ENCODE measurements at regions not wholly inside any gene's neighbourhood (a gene's known extent, or its start where the extent isn't known, plus 50 kb on each side); places are given as distances from the start of the nearest gene placed in this dataset.

- no peak overlapping the region for H3K27ac Mint-ChIP-seq
- TF ChIP-seq CTCF (IDR thresholded peaks at IDR 0.05), result no peak
- no peak overlapping the region for H3K4me3 Mint-ChIP-seq
- DNase-seq, result no peak
- H3K4me1 Mint-ChIP-seq, result peaks cover 9% of the 10 kb centered on the region
- peaks cover 4% of the 10 kb centered on the region for H3K9me3 Mint-ChIP-seq
- H3K36me3 Mint-ChIP-seq (ENCODE audit: low read depth), result no peaks in the 10 kb centered on the region
- H3K27me3 Mint-ChIP-seq (ENCODE audit: low read depth, poor library complexity), result peaks cover 95% of the 10 kb centered on the region
Observed at GRCh38 chr12:114221136-114221833, 184.7 kb downstream of the TBX5 start.

- peak; percentile 31 for DNase-seq
- H3K9me3 Mint-ChIP-seq, result peaks cover 4% of the 10 kb centered on the region
- no peak for TF ChIP-seq CTCF (IDR thresholded peaks at IDR 0.05)
- H3K4me1 Mint-ChIP-seq, result peaks cover 19% of the 10 kb centered on the region
- peaks cover 95% of the 10 kb centered on the region for H3K27me3 Mint-ChIP-seq (ENCODE audit: low read depth, poor library complexity)
- no peaks in the 10 kb centered on the region for H3K36me3 Mint-ChIP-seq (ENCODE audit: low read depth)
- no peak overlapping the region for H3K27ac Mint-ChIP-seq
- H3K4me3 Mint-ChIP-seq, result no peak overlapping the region
Observed at GRCh38 chr12:114220311-114220710, 185.6 kb downstream of the TBX5 start.

- peaks cover 4% of the 10 kb centered on the region for H3K9me3 Mint-ChIP-seq
- DNase-seq, result no peak
- H3K4me1 Mint-ChIP-seq, result peaks cover 23% of the 10 kb centered on the region
- H3K27me3 Mint-ChIP-seq (ENCODE audit: low read depth, poor library complexity), result peaks cover 95% of the 10 kb centered on the region
- no peak overlapping the region for H3K4me3 Mint-ChIP-seq
- TF ChIP-seq CTCF (IDR thresholded peaks at IDR 0.05), result no peak
- H3K36me3 Mint-ChIP-seq (ENCODE audit: low read depth), result no peaks in the 10 kb centered on the region
- no peak overlapping the region for H3K27ac Mint-ChIP-seq
Observed at GRCh38 chr12:114218136-114218535, 187.8 kb downstream of the TBX5 start.

- Mint-ChIP-seq H3K4me3 (no peak overlapping the region), H3K27ac (no peak overlapping the region), H3K27me3 (ENCODE audit: low read depth, poor library complexity) (peaks cover 92% of the 10 kb centered on the region), H3K4me1 (peaks cover 21% of the 10 kb centered on the region), H3K36me3 (ENCODE audit: low read depth) (no peaks in the 10 kb centered on the region), H3K9me3 (peaks cover 4% of the 10 kb centered on the region)
- DNase-seq, result no peak
- TF ChIP-seq CTCF (IDR thresholded peaks at IDR 0.05), result no peak
Observed at GRCh38 chr12:114215746-114216145, 190.2 kb downstream of the TBX5 start.

- H3K27me3 Mint-ChIP-seq (ENCODE audit: low read depth, poor library complexity), result peaks cover 92% of the 10 kb centered on the region
- H3K27ac Mint-ChIP-seq, result no peak overlapping the region
- no peak overlapping the region for H3K4me3 Mint-ChIP-seq
- no peaks in the 10 kb centered on the region for H3K9me3 Mint-ChIP-seq
- no peak for TF ChIP-seq CTCF (IDR thresholded peaks at IDR 0.05)
- no peak for DNase-seq
- H3K4me1 Mint-ChIP-seq, result peaks cover 14% of the 10 kb centered on the region
- H3K36me3 Mint-ChIP-seq (ENCODE audit: low read depth), result no peaks in the 10 kb centered on the region
Observed at GRCh38 chr12:114213055-114213581, 192.8 kb downstream of the TBX5 start.

- H3K9me3 Mint-ChIP-seq, result no peaks in the 10 kb centered on the region
- H3K4me3 Mint-ChIP-seq, result no peak overlapping the region
- TF ChIP-seq CTCF (IDR thresholded peaks at IDR 0.05), result no peak
- no peaks in the 10 kb centered on the region for H3K4me1 Mint-ChIP-seq
- no peak for DNase-seq
- H3K27me3 Mint-ChIP-seq (ENCODE audit: low read depth, poor library complexity), result peaks cover 69% of the 10 kb centered on the region
- H3K36me3 Mint-ChIP-seq (ENCODE audit: low read depth), result no peaks in the 10 kb centered on the region
- H3K27ac Mint-ChIP-seq, result no peak overlapping the region
Observed at GRCh38 chr12:114209861-114210260, 196.1 kb downstream of the TBX5 start.
